ENCODE measurements at regions not wholly inside any gene's neighbourhood (a gene's known extent, or its start where the extent isn't known, plus 50 kb on each side); places are given as distances from the start of the nearest gene placed in this dataset.
A peak's percentile ranks its signal among the peaks of the same experiment; 100 is the strongest.

GRCh38 chr5:143499480-143500114 is 96.1 kb upstream of the NR3C1 start:
- TF ChIP-seq CTCF (conservative IDR thresholded peaks at IDR 0.05 in 1 of 2, IDR thresholded peaks at IDR 0.05 in 1 of 2; ENCODE audit: low read depth in 1 of 2, low read length in 2 of 2) (peak in 1 of 2 donors; percentile 2), EZH2 (IDR thresholded peaks at IDR 0.05; ENCODE audit: low read length, missing control alignments) (no peak)

All from fibroblast of lung (primary cell).